ENCODE measurements at regions not wholly inside any gene's neighbourhood (a gene's known extent, or its start where the extent isn't known, plus 50 kb on each side); places are given as distances from the start of the nearest gene placed in this dataset.

GRCh38 chr18:78323453-78324197, 656.0 kb upstream of the SALL3 start:
- ATAC-seq: no peak
- TF ChIP-seq ARNTL (CRISPR knock-in tag; IDR thresholded peaks at IDR 0.05; ENCODE audit: borderline replicate concordance, low read depth) (no peak), CSDC2 (CRISPR knock-in tag; IDR thresholded peaks at IDR 0.05) (no peak), ESRRG (CRISPR knock-in tag; IDR thresholded peaks at IDR 0.05) (no peak), RARB (CRISPR knock-in tag; IDR thresholded peaks at IDR 0.05) (no peak), BACH2 (CRISPR knock-in tag; IDR thresholded peaks at IDR 0.05; ENCODE audit: borderline replicate concordance) (no peak), GLIS3 (CRISPR knock-in tag; IDR thresholded peaks at IDR 0.05) (no peak), ZNF565 (CRISPR knock-in tag; conservative IDR thresholded peaks at IDR 0.05; ENCODE audit: low read depth) (no peak), POU6F1 (CRISPR knock-in tag; IDR thresholded peaks at IDR 0.05; ENCODE audit: borderline replicate concordance, low read depth) (no peak), TSHZ2 (CRISPR knock-in tag; IDR thresholded peaks at IDR 0.05) (no peak), SNAI2 (CRISPR knock-in tag; IDR thresholded peaks at IDR 0.05) (no peak), ISL1 (CRISPR knock-in tag; IDR thresholded peaks at IDR 0.05) (no peak)
- TF ChIP-seq, protein P1, sequence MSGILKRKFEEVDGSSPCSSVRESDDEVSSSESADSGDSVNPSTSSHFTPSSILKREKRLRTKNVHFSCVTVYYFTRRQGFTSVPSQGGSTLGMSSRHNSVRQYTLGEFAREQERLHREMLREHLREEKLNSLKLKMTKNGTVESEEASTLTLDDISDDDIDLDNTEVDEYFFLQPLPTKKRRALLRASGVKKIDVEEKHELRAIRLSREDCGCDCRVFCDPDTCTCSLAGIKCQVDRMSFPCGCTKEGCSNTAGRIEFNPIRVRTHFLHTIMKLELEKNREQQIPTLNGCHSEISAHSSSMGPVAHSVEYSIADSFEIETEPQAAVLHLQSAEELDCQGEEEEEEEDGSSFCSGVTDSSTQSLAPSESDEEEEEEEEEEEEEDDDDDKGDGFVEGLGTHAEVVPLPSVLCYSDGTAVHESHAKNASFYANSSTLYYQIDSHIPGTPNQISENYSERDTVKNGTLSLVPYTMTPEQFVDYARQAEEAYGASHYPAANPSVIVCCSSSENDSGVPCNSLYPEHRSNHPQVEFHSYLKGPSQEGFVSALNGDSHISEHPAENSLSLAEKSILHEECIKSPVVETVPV (CRISPR knock-in tag; IDR thresholded peaks at IDR 0.05): no peak

- ATAC-seq: no peak
- no peak for TF ChIP-seq GLIS3 (CRISPR knock-in tag; IDR thresholded peaks at IDR 0.05)
- TF ChIP-seq, protein P2, sequence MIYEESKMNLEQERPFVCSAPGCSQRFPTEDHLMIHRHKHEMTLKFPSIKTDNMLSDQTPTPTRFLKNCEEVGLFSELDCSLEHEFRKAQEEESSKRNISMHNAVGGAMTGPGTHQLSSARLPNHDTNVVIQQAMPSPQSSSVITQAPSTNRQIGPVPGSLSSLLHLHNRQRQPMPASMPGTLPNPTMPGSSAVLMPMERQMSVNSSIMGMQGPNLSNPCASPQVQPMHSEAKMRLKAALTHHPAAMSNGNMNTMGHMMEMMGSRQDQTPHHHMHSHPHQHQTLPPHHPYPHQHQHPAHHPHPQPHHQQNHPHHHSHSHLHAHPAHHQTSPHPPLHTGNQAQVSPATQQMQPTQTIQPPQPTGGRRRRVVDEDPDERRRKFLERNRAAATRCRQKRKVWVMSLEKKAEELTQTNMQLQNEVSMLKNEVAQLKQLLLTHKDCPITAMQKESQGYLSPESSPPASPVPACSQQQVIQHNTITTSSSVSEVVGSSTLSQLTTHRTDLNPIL (CRISPR knock-in tag; IDR thresholded peaks at IDR 0.05; ENCODE audit: low read depth): no peak
- TF ChIP-seq TOX (CRISPR knock-in tag; IDR thresholded peaks at IDR 0.05; ENCODE audit: borderline replicate concordance): no peak
- TF ChIP-seq ISL1 (CRISPR knock-in tag; IDR thresholded peaks at IDR 0.05): no peak
- TF ChIP-seq ZFP30 (CRISPR knock-in tag; IDR thresholded peaks at IDR 0.05): no peak
- no peak for TF ChIP-seq ARNTL (CRISPR knock-in tag; IDR thresholded peaks at IDR 0.05; ENCODE audit: borderline replicate concordance, low read depth)
- no peak for TF ChIP-seq TCF4 (CRISPR knock-in tag; IDR thresholded peaks at IDR 0.05; ENCODE audit: borderline replicate concordance)
- no peak for TF ChIP-seq POU6F1 (CRISPR knock-in tag; IDR thresholded peaks at IDR 0.05; ENCODE audit: borderline replicate concordance, low read depth)
- TF ChIP-seq PATZ1 (CRISPR knock-in tag; IDR thresholded peaks at IDR 0.05; ENCODE audit: borderline replicate concordance): no peak
- no peak for TF ChIP-seq ZNF565 (CRISPR knock-in tag; conservative IDR thresholded peaks at IDR 0.05; ENCODE audit: low read depth)
- no peak for TF ChIP-seq OSR1 (CRISPR knock-in tag; IDR thresholded peaks at IDR 0.05)
- no peak for TF ChIP-seq PPARA (CRISPR knock-in tag; IDR thresholded peaks at IDR 0.05; ENCODE audit: borderline replicate concordance)
- no peak for TF ChIP-seq ZNF70 (CRISPR knock-in tag; IDR thresholded peaks at IDR 0.05)
- TF ChIP-seq SNAI2 (CRISPR knock-in tag; IDR thresholded peaks at IDR 0.05): no peak
These were observed 652.0 kb upstream of the SALL3 start for GRCh38 chr18:78327643-78328042.
